ENCODE measurements at regions not wholly inside any gene's neighbourhood (a gene's known extent, or its start where the extent isn't known, plus 50 kb on each side); places are given as distances from the start of the nearest gene placed in this dataset.

DNA sequence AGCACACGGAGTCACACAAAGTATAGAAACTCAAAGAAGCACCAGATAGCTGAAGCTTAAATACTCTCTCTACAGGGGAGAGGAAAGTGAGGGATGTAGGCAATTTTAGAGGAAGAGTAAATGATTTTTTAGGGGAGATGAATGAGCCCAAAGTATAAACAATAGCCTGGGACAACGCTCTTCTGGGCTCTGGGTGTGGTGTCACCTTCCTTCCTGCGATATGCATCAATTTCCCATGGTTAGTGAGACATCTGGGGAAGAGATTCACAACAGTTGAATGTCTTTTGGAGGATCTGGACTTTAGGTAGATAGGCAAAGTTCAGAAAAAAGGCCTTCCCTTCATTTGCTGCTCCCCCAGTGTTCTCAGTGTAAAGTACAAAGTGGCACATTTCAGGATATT is 125.2 kb downstream of the EFHB start:
- H3K4me3 ChIP-seq (ENCODE audit: low read depth, low read length) = no peak overlapping the region
- no peak for DNase-seq (ENCODE audit: low read depth)
- H3K27me3 ChIP-seq (ENCODE audit: control insufficient read depth, insufficient read depth, low read length) = no peaks in the 10 kb centered on the region
- TF ChIP-seq, protein P1, sequence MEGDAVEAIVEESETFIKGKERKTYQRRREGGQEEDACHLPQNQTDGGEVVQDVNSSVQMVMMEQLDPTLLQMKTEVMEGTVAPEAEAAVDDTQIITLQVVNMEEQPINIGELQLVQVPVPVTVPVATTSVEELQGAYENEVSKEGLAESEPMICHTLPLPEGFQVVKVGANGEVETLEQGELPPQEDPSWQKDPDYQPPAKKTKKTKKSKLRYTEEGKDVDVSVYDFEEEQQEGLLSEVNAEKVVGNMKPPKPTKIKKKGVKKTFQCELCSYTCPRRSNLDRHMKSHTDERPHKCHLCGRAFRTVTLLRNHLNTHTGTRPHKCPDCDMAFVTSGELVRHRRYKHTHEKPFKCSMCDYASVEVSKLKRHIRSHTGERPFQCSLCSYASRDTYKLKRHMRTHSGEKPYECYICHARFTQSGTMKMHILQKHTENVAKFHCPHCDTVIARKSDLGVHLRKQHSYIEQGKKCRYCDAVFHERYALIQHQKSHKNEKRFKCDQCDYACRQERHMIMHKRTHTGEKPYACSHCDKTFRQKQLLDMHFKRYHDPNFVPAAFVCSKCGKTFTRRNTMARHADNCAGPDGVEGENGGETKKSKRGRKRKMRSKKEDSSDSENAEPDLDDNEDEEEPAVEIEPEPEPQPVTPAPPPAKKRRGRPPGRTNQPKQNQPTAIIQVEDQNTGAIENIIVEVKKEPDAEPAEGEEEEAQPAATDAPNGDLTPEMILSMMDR (IDR thresholded peaks at IDR 0.05; ENCODE audit: insufficient read depth, low read length, poor library complexity, severe bottlenecking) = no peak
- no peaks in the 10 kb centered on the region for H3K36me3 ChIP-seq (ENCODE audit: control insufficient read depth, insufficient read depth, low read length)

DNA sequence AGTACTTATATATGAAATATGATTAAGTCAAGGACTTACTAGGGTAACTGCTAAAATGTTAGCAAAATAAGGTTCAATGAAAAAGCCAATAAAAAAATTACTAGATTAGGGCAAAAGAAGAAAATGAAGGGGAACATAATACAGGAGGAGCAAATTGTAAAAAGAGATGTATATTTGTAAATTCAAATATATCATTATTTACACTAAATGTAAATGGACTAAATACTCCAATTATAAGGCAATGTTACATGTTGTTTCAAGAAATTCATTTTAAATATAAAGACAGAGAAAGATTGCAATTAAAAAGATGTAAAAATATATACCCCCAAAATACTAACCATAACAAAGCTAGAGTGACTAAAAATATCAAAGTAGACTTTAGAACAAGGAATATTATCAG is 134.1 kb downstream of the EFHB start:
- no peaks in the 10 kb centered on the region for H3K36me3 ChIP-seq (ENCODE audit: control insufficient read depth, insufficient read depth, low read length)
- no peak for DNase-seq (ENCODE audit: low read depth)
- TF ChIP-seq, protein P1 (IDR thresholded peaks at IDR 0.05; ENCODE audit: insufficient read depth, low read length, poor library complexity, severe bottlenecking) = no peak
- no peak overlapping the region for H3K4me3 ChIP-seq (ENCODE audit: low read depth, low read length)
- no peaks in the 10 kb centered on the region for H3K27me3 ChIP-seq (ENCODE audit: control insufficient read depth, insufficient read depth, low read length)

DNA sequence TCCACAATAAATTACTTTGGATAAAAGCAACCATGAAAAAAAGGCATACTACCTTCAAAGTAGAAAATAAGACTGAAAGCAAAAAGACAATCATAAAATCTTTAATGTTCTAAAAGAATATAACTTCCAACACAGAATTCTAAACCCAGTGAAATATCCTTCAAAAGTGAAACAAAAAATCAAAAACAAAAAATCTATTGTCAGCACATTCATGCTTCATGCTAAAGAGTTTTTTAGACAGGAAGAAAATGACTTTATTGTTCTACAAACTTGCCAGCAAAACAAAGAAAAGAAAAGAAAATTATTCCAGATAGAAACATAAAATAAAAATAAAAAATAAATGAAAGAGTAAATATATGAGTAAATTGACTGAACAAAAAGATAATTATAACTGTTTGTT is 134.9 kb downstream of the EFHB start:
- Histone ChIP-seq H3K4me3 (ENCODE audit: low read depth, low read length) (no peak overlapping the region), H3K36me3 (ENCODE audit: control insufficient read depth, insufficient read depth, low read length) (no peaks in the 10 kb centered on the region), H3K27me3 (ENCODE audit: control insufficient read depth, insufficient read depth, low read length) (no peaks in the 10 kb centered on the region)
- TF ChIP-seq, protein P1 (IDR thresholded peaks at IDR 0.05; ENCODE audit: insufficient read depth, low read length, poor library complexity, severe bottlenecking) = no peak
- no peak for DNase-seq (ENCODE audit: low read depth)

DNA sequence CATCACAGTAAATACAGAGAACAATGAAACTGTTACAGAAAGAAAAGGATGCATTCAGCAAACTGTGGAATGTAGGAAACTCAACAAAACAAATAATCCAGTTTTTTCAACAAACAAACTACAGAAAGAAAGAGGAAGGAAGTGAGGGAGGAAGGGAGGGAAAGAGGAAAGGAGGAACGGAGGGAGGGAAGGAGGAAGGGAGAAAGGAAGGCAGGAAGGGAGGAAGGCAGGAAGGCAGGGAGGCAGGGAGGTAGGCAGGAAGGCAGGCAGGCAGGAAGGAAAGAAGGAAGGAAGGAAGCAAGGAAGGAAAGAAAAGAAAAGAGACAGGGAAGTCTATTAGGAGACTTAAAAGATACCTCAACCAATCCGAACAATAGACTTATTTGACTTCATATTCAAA is 135.7 kb downstream of the EFHB start:
- H3K27me3 ChIP-seq (ENCODE audit: control insufficient read depth, insufficient read depth, low read length) = no peaks in the 10 kb centered on the region
- DNase-seq (ENCODE audit: low read depth) = no peak
- no peaks in the 10 kb centered on the region for H3K36me3 ChIP-seq (ENCODE audit: control insufficient read depth, insufficient read depth, low read length)
- TF ChIP-seq, protein P1 (IDR thresholded peaks at IDR 0.05; ENCODE audit: insufficient read depth, low read length, poor library complexity, severe bottlenecking) = no peak
- no peak overlapping the region for H3K4me3 ChIP-seq (ENCODE audit: low read depth, low read length)

DNA sequence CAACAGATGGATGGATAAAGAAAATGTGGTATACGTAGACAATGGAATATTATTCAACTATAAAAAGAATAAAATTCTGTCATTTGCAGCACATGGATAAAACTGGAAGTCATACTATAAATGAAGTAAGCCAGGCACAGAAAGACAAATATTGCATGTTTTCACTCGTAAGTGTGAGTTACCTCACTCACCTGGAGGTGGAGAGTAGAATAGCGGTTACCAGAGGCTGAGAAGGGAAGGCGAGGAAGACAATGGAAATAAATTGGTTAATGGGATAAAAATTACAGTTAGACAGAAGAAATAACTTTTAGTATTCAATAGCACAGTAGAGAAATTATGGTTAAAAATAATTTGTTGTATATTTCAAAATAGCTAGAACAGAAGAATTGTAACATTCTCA is 141.6 kb downstream of the EFHB start:
- Histone ChIP-seq H3K36me3 (ENCODE audit: control insufficient read depth, insufficient read depth, low read length) (no peaks in the 10 kb centered on the region), H3K4me3 (ENCODE audit: low read depth, low read length) (no peak overlapping the region), H3K27me3 (ENCODE audit: control insufficient read depth, insufficient read depth, low read length) (no peaks in the 10 kb centered on the region)
- no peak for DNase-seq (ENCODE audit: low read depth)
- TF ChIP-seq, protein P1 (IDR thresholded peaks at IDR 0.05; ENCODE audit: insufficient read depth, low read length, poor library complexity, severe bottlenecking) = no peak

DNA sequence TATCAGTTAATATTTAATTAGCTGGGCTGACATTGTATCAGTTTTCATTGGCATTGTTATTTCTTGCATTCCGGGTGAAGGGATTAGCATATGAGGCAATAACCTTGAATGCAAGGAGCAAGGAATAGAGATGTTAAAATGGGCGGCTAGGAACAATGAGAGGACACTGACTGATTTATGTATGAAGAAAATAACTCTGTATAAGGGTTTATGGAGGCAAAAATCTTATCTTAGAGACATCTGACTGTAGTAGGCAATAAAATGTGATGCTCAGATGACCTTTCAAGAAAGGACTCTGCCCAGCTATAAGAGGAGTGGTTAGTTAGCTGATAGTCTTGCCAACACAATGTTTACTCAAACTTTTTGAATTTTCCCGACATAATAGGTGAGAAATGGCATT is 158.3 kb downstream of the EFHB start:
- no peak for DNase-seq (ENCODE audit: low read depth)
- Histone ChIP-seq H3K4me3 (ENCODE audit: low read depth, low read length) (no peak overlapping the region), H3K36me3 (ENCODE audit: control insufficient read depth, insufficient read depth, low read length) (no peaks in the 10 kb centered on the region), H3K27me3 (ENCODE audit: control insufficient read depth, insufficient read depth, low read length) (no peaks in the 10 kb centered on the region)
- TF ChIP-seq, protein P1 (IDR thresholded peaks at IDR 0.05; ENCODE audit: insufficient read depth, low read length, poor library complexity, severe bottlenecking) = no peak

All from kidney epithelial cell (primary cell).